Brain microvascular endothelial cell (primary cell): ENCODE measurements at regions not wholly inside any gene's neighbourhood (a gene's known extent, or its start where the extent isn't known, plus 50 kb on each side); places are given as distances from the start of the nearest gene placed in this dataset.

Experiments
- DNase-seq: peaks from one replicate; pipeline ENCODE4 v3.0.0-alpha.2; 2020
- H3K27ac ChIP-seq: fragments of 250-450 bp; sonication (Bioruptor Pico); 2 replicates; pipeline ENCODE4 v1.5.1; 2020; ENCODE audit warnings: mild to moderate bottlenecking, moderate library complexity
- H3K27me3 ChIP-seq: fragments of 250-450 bp; sonication (Bioruptor Pico); replicated peaks from 2 replicates; pipeline ENCODE4 v1.5.1; 2020; ENCODE audit warnings: mild to moderate bottlenecking
- H3K36me3 ChIP-seq: fragments of 250-450 bp; sonication (Bioruptor Pico); replicated peaks from 2 replicates; pipeline ENCODE4 v1.5.1; 2020; ENCODE audit warnings: mild to moderate bottlenecking
- H3K4me3 ChIP-seq: 2 replicates; pipeline ENCODE4 v1.5.1; 2011; ENCODE audit warnings: low read depth, mild to moderate bottlenecking, control low read depth, low read length, moderate library complexity
- in situ Hi-C: cut with HindIII; loops from 2 replicates; pipeline ENCODE4 v1.10.0; 2017; ENCODE audit warnings: low sequenced_read_pairs, low pct_ligation_motif_present
- TF ChIP-seq, protein P1 (sequence below): IDR thresholded peaks from 2 replicates; pipeline ENCODE4 v1.5.1; 2011; ENCODE audit warnings: low read depth, mild to moderate bottlenecking, moderate library complexity, low read length, control low read depth, inconsistent platforms; ENCODE audit errors: missing control alignments

- in situ Hi-C loops: no loop called here
These were observed 67.0 kb upstream of the PCGF5 start for GRCh38 chr10:91153508-91153907.

GRCh38 chr10:91154842-91155241 lies 65.6 kb upstream of the PCGF5 start:
- Histone ChIP-seq H3K27me3 (no peaks in the 10 kb centered on the region), H3K4me3 (no peak overlapping the region), H3K36me3 (no peaks in the 10 kb centered on the region), H3K27ac (no peak overlapping the region)
- TF ChIP-seq, protein P1, sequence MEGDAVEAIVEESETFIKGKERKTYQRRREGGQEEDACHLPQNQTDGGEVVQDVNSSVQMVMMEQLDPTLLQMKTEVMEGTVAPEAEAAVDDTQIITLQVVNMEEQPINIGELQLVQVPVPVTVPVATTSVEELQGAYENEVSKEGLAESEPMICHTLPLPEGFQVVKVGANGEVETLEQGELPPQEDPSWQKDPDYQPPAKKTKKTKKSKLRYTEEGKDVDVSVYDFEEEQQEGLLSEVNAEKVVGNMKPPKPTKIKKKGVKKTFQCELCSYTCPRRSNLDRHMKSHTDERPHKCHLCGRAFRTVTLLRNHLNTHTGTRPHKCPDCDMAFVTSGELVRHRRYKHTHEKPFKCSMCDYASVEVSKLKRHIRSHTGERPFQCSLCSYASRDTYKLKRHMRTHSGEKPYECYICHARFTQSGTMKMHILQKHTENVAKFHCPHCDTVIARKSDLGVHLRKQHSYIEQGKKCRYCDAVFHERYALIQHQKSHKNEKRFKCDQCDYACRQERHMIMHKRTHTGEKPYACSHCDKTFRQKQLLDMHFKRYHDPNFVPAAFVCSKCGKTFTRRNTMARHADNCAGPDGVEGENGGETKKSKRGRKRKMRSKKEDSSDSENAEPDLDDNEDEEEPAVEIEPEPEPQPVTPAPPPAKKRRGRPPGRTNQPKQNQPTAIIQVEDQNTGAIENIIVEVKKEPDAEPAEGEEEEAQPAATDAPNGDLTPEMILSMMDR: no peak
- in situ Hi-C loops: no loop called here
- DNase-seq: no peak

More at GRCh38 chr10:91153508-91153907, 67.0 kb upstream of the PCGF5 start:
- Histone ChIP-seq H3K36me3 (no peaks in the 10 kb centered on the region), H3K4me3 (no peak overlapping the region), H3K27ac (no peak overlapping the region), H3K27me3 (no peaks in the 10 kb centered on the region)
- TF ChIP-seq, protein P1: no peak
- no peak for DNase-seq

- H3K36me3 ChIP-seq: no peaks in the 10 kb centered on the region
- H3K27me3 ChIP-seq: no peaks in the 10 kb centered on the region
- DNase-seq: no peak
- H3K4me3 ChIP-seq: no peak overlapping the region
- no peak overlapping the region for H3K27ac ChIP-seq
- TF ChIP-seq, protein P1: no peak
- in situ Hi-C loops: no loop called here
These were observed 64.3 kb upstream of the PCGF5 start for GRCh38 chr10:91156196-91156595.

DNA sequence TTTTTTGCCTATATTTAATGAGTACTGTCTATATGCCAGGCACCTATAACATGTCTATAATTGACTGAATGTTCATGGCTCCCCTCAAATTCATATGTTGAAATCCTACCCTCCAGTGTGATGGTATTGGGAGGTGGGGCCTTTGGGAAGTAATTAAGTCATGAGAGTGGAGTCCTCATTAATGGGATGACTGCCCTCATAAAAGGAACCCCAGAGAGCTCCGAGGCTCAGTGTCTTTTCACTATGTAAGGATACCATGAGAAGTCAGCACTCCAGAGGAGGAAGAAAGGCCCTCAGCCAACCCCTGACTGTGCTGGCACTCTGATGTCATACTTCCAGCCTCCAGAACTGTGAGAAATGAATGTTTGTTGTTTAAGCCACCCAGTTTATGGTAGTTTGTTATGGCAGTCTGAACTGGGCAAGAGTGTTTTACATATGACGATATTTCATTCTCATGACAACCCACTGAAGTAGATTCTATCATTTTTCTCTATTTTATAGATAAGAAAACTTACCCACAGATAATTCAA lies 61.1 kb upstream of the PCGF5 start:
- no peak overlapping the region for H3K27ac ChIP-seq
- no peaks in the 10 kb centered on the region for H3K27me3 ChIP-seq
- no peaks in the 10 kb centered on the region for H3K36me3 ChIP-seq
- DNase-seq: peak; percentile 14
- no peak overlapping the region for H3K4me3 ChIP-seq
- TF ChIP-seq, protein P1: no peak
- in situ Hi-C loops: no loop called here

GRCh38 chr10:91162050-91162494 lies 58.4 kb upstream of the PCGF5 start:
- TF ChIP-seq, protein P1: no peak
- peak overlapping the region; percentile 58 for H3K27ac ChIP-seq
- H3K27me3 ChIP-seq: no peaks in the 10 kb centered on the region
- DNase-seq: no peak
- H3K4me3 ChIP-seq: peak overlapping the region; percentile 70
- H3K36me3 ChIP-seq: no peaks in the 10 kb centered on the region
- in situ Hi-C loops: no loop called here
